Lung (tissue), 11 donors: ENCODE measurements at regions not wholly inside any gene's neighbourhood (a gene's known extent, or its start where the extent isn't known, plus 50 kb on each side); places are given as distances from the start of the nearest gene placed in this dataset.

Experiments used
- ATAC-seq: fragments of 200-7000 bp; cut with Tn5 transposase; one replicate; pipeline ENCODE4 v1.9.1; 2020; ENCODE audit warnings: moderate number of reproducible peaks; ENCODE audit not compliant: insufficient read depth, low FRiP score
- DNase-seq, 3 donors: peaks; one replicate each; pipeline ENCODE4 v3.0.0-alpha.2; 2013 to 2017
- H3K27ac ChIP-seq, 2 donors: one replicate each; pipeline ENCODE4 v1.5.1; 2013; ENCODE audit warnings: mild to moderate bottlenecking in 2 of 2, moderate library complexity in 2 of 2, control low read depth in 1 of 2, inconsistent platforms in 1 of 2, low read depth in 1 of 2, low read length in 1 of 2
- H3K27me3 ChIP-seq, 3 donors: one replicate each; pipeline ENCODE4 v1.5.1; 2013; ENCODE audit warnings: low read length in 2 of 3; ENCODE audit not compliant: control insufficient read depth in 3 of 3, insufficient read depth in 3 of 3
- H3K36me3 ChIP-seq, 4 donors: one replicate each; pipeline ENCODE4 v1.5.1; 2013; ENCODE audit warnings: low read length in 4 of 4, mild to moderate bottlenecking in 1 of 4, moderate library complexity in 1 of 4; ENCODE audit not compliant: control insufficient read depth in 4 of 4, insufficient read depth in 4 of 4
- H3K4me1 ChIP-seq, 5 donors: one replicate each; pipeline ENCODE4 v1.5.1; 2013; ENCODE audit warnings: low read length in 5 of 5, mild to moderate bottlenecking in 2 of 5, moderate library complexity in 1 of 5; ENCODE audit not compliant: control insufficient read depth in 5 of 5, insufficient read depth in 5 of 5
- H3K4me3 ChIP-seq: one replicate; pipeline ENCODE4 v1.5.1; 2013; ENCODE audit warnings: mild to moderate bottlenecking, control low read depth, moderate library complexity
- H3K9ac ChIP-seq, 2 donors: one replicate each; pipeline ENCODE4 v1.5.1; 2013; ENCODE audit warnings: low read length in 2 of 2, control low read depth in 1 of 2; ENCODE audit not compliant: insufficient read depth in 1 of 2
- H3K9me3 ChIP-seq, 4 donors: one replicate each; pipeline ENCODE4 v1.5.1; 2013; ENCODE audit warnings: low read length in 3 of 4, mild to moderate bottlenecking in 1 of 4, moderate library complexity in 1 of 4; ENCODE audit not compliant: control insufficient read depth in 4 of 4, insufficient read depth in 3 of 4
- WGBS, 2 donors: extraction: QIAGEN DNeasy Blood & Tissue Kit; methylation state at CpG; one replicate each; pipeline ENCODE4 v1.1.7; 2013; 5-methylcytosine and 5-hydroxymethylcytosine counted together
- TF ChIP-seq, protein P1 (sequence below): IDR thresholded peaks from 2 replicates; pipeline ENCODE4 v1.5.1; 2012; ENCODE audit warnings: mild to moderate bottlenecking; ENCODE audit errors: control extremely low read depth, extremely low read depth
- donor health status: control.
- donor health status: control.
- donor health status: Bipolar disorder and iron deficiency.
- donor health status: healthy.
- donor health status: DM: yes; HTN: yes; CAD: no.

DNA sequence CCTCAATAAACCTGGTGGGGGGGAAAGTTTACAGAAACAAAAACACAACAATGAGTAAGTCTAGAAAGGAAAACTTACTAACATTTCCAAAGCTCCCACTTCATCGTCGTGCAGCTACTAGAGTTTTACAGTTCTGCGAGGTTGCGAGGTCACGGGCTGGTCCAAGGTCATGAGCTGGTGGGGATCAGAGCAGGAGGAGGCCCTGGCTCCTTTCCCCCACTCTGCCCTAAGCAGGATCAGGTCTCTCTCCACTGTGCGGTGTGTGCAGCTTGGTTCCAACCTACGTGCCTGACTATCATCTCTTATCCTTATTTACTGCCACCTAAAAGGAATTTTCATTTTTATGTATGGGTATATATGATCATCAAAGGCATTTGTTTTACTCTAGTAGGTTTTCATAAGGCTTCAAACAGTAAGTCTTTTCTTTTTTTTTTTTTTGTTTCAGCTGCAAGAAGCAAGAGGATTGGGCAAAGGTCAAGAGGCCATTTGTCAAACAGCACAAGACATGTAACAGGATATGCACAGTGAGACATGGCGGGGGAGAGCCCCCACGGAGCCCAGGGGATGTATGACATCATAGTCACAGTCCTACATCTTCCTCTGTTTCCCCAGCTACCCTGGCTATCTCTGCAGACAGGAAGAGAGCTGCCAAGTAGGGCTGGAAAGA is 76.6 kb upstream of the POMP start:
- Histone ChIP-seq H3K9ac (no peak overlapping the region), H3K9me3 (no peaks in the 10 kb centered on the region), H3K27me3 (no peaks in the 10 kb centered on the region), H3K36me3 (no peaks in the 10 kb centered on the region), H3K27ac (no peak overlapping the region), H3K4me3 (no peak overlapping the region), H3K4me1 (peaks cover 0 to 4% (median 0%) of the 10 kb centered on the region in 5 donors)
- peak in 1 of 3 donors; percentile 32 for DNase-seq
- ATAC-seq, result no peak
- TF ChIP-seq, protein P1, sequence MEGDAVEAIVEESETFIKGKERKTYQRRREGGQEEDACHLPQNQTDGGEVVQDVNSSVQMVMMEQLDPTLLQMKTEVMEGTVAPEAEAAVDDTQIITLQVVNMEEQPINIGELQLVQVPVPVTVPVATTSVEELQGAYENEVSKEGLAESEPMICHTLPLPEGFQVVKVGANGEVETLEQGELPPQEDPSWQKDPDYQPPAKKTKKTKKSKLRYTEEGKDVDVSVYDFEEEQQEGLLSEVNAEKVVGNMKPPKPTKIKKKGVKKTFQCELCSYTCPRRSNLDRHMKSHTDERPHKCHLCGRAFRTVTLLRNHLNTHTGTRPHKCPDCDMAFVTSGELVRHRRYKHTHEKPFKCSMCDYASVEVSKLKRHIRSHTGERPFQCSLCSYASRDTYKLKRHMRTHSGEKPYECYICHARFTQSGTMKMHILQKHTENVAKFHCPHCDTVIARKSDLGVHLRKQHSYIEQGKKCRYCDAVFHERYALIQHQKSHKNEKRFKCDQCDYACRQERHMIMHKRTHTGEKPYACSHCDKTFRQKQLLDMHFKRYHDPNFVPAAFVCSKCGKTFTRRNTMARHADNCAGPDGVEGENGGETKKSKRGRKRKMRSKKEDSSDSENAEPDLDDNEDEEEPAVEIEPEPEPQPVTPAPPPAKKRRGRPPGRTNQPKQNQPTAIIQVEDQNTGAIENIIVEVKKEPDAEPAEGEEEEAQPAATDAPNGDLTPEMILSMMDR, result no peak
- WGBS, 2 donors, result 75 to 78% methylated on average over 9 of the region's 9 CpGs

DNA sequence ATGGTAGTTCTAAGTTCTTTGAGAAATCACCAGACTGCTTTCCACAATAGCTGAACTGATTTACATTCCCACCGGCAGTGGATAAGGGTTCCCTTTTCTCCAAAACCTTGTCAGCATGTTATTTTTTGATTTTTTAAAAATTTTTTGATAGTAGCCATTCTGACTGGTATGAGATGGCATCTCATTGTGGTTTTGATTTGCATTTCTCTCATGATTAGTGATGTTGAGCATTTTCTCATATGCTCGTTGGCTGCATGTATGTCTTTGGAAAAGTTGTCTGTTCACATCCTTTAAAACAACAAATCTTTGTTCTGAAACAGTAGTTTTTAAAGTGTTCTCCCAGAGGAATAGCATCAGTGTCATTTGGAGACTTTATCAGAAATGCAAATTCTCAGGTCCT is 77.5 kb upstream of the POMP start:
- Histone ChIP-seq H3K27ac (no peak overlapping the region), H3K27me3 (no peaks in the 10 kb centered on the region), H3K4me3 (no peak overlapping the region), H3K4me1 (peaks cover 0 to 4% (median 0%) of the 10 kb centered on the region in 5 donors), H3K36me3 (no peaks in the 10 kb centered on the region), H3K9me3 (no peaks in the 10 kb centered on the region), H3K9ac (no peak overlapping the region)
- 93 to 95% methylated on average over 2 of the region's 2 CpGs for WGBS, 2 donors
- ATAC-seq (no peak), DNase-seq (no peak)
- TF ChIP-seq, protein P1, result no peak

DNA sequence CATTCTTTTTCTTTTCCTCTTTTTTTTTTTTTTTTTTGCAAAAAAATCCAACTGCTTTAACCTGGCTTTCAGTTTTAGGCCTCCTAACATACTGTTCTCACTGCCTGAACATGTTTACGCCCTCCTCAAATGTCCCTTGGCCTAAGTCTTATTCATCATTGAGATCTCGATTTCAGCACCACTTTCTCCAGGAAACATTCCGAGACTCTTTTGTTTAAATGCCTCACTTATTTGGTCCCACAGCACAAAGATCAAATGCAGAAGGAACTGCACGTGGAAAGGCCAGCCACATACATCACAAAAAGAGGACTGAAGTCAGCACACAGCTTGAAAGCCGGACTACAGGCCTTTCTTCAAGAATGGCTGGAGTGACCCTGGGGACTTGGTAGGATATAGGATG is 79.2 kb upstream of the POMP start:
- TF ChIP-seq, protein P1, result no peak
- DNase-seq (no peak), ATAC-seq (no peak)
- H3K9me3 ChIP-seq, result no peaks in the 10 kb centered on the region
- WGBS, 2 donors, result 78% methylated on average over 5 of the region's 5 CpGs
- no peak overlapping the region for H3K4me3 ChIP-seq
- H3K36me3 ChIP-seq, result no peaks in the 10 kb centered on the region
- peaks cover 0 to 4% (median 0%) of the 10 kb centered on the region in 5 donors for H3K4me1 ChIP-seq
- no peak overlapping the region for H3K9ac ChIP-seq
- H3K27me3 ChIP-seq, result no peaks in the 10 kb centered on the region
- no peak overlapping the region for H3K27ac ChIP-seq

- no peak for ATAC-seq
- H3K27me3 ChIP-seq, result no peaks in the 10 kb centered on the region
- no peak overlapping the region for H3K27ac ChIP-seq
- WGBS, 2 donors, result 56 to 71% methylated on average over 7 of the region's 7 CpGs
- H3K9ac ChIP-seq, result no peak overlapping the region
- TF ChIP-seq, protein P1, result no peak
- DNase-seq, result peak in 1 of 3 donors; percentile 51
- H3K36me3 ChIP-seq, result no peaks in the 10 kb centered on the region
- no peaks in the 10 kb centered on the region for H3K9me3 ChIP-seq
- H3K4me3 ChIP-seq, result no peak overlapping the region
- peaks cover 0 to 4% (median 0%) of the 10 kb centered on the region in 5 donors for H3K4me1 ChIP-seq
Measured at GRCh38 chr13:28579322-28579721, 79.6 kb upstream of the POMP start.
